Osteoblast (primary cell): ENCODE measurements at regions not wholly inside any gene's neighbourhood (a gene's known extent, or its start where the extent isn't known, plus 50 kb on each side); places are given as distances from the start of the nearest gene placed in this dataset.
A peak's percentile ranks its signal among the peaks of the same experiment; 100 is the strongest.

Experiments
- DNase-seq: peaks from one replicate; pipeline ENCODE4 v3.0.0; 2011; ENCODE audit warnings: low spot score, mixed read lengths; ENCODE audit not compliant: insufficient read length; ENCODE audit errors: missing footprints
- H2AFZ ChIP-seq: 2 replicates; pipeline ENCODE4 v1.6.0; 2011; ENCODE audit warnings: mild to moderate bottlenecking, low read length
- H3K27ac ChIP-seq: 2 replicates; pipeline ENCODE4 v1.5.1; 2011; ENCODE audit warnings: mild to moderate bottlenecking, low read depth, low read length, moderate library complexity
- H3K27me3 ChIP-seq: 2 replicates; pipeline ENCODE4 v1.6.0; 2012; ENCODE audit warnings: mild to moderate bottlenecking, control low read depth, inconsistent platforms, low read length, moderate library complexity; ENCODE audit not compliant: insufficient read depth
- H3K36me3 ChIP-seq: 2 replicates; pipeline ENCODE4 v1.5.1; 2011; ENCODE audit warnings: mild to moderate bottlenecking, low read length, control low read depth, moderate library complexity; ENCODE audit not compliant: insufficient read depth
- H3K4me1 ChIP-seq: 2 replicates; pipeline ENCODE4 v1.5.1; 2011; ENCODE audit warnings: mild to moderate bottlenecking, low read length, control low read depth, moderate library complexity; ENCODE audit not compliant: insufficient read depth
- H3K4me2 ChIP-seq: 2 replicates; pipeline ENCODE4 v1.6.0; 2011; ENCODE audit warnings: mild to moderate bottlenecking, low read length; ENCODE audit not compliant: insufficient read depth
- H3K4me3 ChIP-seq: fragments of 200-600 bp; sonication (generic); 3 replicates; pipeline ENCODE4 v1.5.1; 2012; ENCODE audit warnings: mild to moderate bottlenecking, low read length, inconsistent platforms; ENCODE audit not compliant: insufficient read depth
- H3K79me2 ChIP-seq: 2 replicates; pipeline ENCODE4 v1.6.0; 2012; ENCODE audit warnings: mild to moderate bottlenecking, low read length, control low read depth, inconsistent platforms; ENCODE audit not compliant: insufficient read depth
- H3K9me3 ChIP-seq: 2 replicates; pipeline ENCODE4 v1.5.1; 2011; ENCODE audit warnings: low read depth, low read length, control low read depth
- H4K20me1 ChIP-seq: 2 replicates; pipeline ENCODE4 v1.6.0; 2012; ENCODE audit warnings: mild to moderate bottlenecking, low read length, control low read depth; ENCODE audit not compliant: insufficient read depth
- TF ChIP-seq, protein P1 (sequence below): IDR thresholded peaks from 2 replicates; pipeline ENCODE4 v1.5.1; 2011; ENCODE audit warnings: mild to moderate bottlenecking, low read depth, low read length, moderate library complexity; ENCODE audit errors: extremely low read depth

DNA sequence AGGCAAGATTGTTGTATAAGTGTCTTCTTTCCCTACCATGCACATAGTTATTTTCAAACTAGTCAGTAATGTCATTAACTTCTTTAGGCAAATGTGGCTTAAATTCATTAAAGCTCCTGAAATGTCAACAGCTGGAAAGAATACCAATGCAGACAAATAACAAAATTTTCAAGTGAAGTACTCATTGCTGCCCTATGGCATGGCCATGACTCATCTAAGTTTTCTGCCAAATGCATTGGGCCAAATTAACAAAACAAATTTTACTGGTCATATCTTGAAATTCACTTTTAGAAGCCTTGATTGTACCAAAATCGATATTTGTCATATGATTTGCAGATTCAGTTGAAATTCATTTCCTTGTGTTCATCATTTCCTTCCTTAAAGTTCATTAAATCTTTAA is 915.9 kb downstream of the SLC6A15 start:
- TF ChIP-seq, protein P1, sequence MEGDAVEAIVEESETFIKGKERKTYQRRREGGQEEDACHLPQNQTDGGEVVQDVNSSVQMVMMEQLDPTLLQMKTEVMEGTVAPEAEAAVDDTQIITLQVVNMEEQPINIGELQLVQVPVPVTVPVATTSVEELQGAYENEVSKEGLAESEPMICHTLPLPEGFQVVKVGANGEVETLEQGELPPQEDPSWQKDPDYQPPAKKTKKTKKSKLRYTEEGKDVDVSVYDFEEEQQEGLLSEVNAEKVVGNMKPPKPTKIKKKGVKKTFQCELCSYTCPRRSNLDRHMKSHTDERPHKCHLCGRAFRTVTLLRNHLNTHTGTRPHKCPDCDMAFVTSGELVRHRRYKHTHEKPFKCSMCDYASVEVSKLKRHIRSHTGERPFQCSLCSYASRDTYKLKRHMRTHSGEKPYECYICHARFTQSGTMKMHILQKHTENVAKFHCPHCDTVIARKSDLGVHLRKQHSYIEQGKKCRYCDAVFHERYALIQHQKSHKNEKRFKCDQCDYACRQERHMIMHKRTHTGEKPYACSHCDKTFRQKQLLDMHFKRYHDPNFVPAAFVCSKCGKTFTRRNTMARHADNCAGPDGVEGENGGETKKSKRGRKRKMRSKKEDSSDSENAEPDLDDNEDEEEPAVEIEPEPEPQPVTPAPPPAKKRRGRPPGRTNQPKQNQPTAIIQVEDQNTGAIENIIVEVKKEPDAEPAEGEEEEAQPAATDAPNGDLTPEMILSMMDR, result no peak
- Histone ChIP-seq H3K4me2 (no peak overlapping the region), H3K27ac (no peak overlapping the region), H3K27me3 (no peaks in the 10 kb centered on the region), H2AFZ (no peak overlapping the region), H3K36me3 (no peaks in the 10 kb centered on the region), H3K79me2 (no peaks in the 10 kb centered on the region), H3K9me3 (peaks cover 2% of the 10 kb centered on the region), H4K20me1 (no peaks in the 10 kb centered on the region), H3K4me3 (no peak overlapping the region), H3K4me1 (no peaks in the 10 kb centered on the region)
- DNase-seq, result no peak

DNA sequence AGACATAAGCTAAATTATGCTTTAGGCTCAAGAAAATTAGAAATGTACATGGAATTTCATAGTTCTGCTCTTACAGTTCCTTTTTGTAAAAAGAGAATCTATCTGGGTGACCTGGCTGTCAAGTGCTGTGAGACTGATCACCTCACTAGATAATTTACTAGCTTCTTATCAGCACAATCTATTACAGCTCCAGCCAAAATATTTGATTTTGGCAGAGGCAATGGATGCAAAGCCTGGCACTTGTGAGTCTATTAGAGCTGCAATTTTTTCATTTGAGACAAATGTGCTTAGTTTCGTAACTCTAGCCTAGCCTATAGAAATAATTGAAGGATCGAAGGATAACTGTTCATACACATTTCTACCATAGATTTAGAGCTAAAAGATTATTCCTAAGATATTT is 927.5 kb downstream of the SLC6A15 start:
- TF ChIP-seq, protein P1, result no peak
- H3K27me3 ChIP-seq, result no peaks in the 10 kb centered on the region
- DNase-seq, result peak; percentile 22
- H3K4me2 ChIP-seq, result no peak overlapping the region
- no peaks in the 10 kb centered on the region for H3K4me1 ChIP-seq
- H4K20me1 ChIP-seq, result no peaks in the 10 kb centered on the region
- H3K27ac ChIP-seq, result no peak overlapping the region
- no peaks in the 10 kb centered on the region for H3K9me3 ChIP-seq
- H3K4me3 ChIP-seq, result no peak overlapping the region
- no peaks in the 10 kb centered on the region for H3K36me3 ChIP-seq
- no peaks in the 10 kb centered on the region for H3K79me2 ChIP-seq
- no peak overlapping the region for H2AFZ ChIP-seq

GRCh38 chr12:83980398-83980797 is 932.2 kb downstream of the SLC6A15 start:
- Histone ChIP-seq H3K79me2 (no peaks in the 10 kb centered on the region), H3K9me3 (no peaks in the 10 kb centered on the region), H3K27ac (no peak overlapping the region), H4K20me1 (no peaks in the 10 kb centered on the region), H3K27me3 (no peaks in the 10 kb centered on the region), H3K4me1 (no peaks in the 10 kb centered on the region), H3K4me3 (no peak overlapping the region), H2AFZ (no peak overlapping the region), H3K4me2 (no peak overlapping the region), H3K36me3 (no peaks in the 10 kb centered on the region)
- TF ChIP-seq, protein P1, result no peak
- DNase-seq, result no peak

GRCh38 chr12:83979785-83980184 is 932.8 kb downstream of the SLC6A15 start:
- H3K79me2 ChIP-seq, result no peaks in the 10 kb centered on the region
- no peak overlapping the region for H3K4me3 ChIP-seq
- H3K4me1 ChIP-seq, result no peaks in the 10 kb centered on the region
- no peaks in the 10 kb centered on the region for H4K20me1 ChIP-seq
- no peaks in the 10 kb centered on the region for H3K36me3 ChIP-seq
- H2AFZ ChIP-seq, result no peak overlapping the region
- H3K4me2 ChIP-seq, result no peak overlapping the region
- no peaks in the 10 kb centered on the region for H3K27me3 ChIP-seq
- DNase-seq, result no peak
- no peaks in the 10 kb centered on the region for H3K9me3 ChIP-seq
- H3K27ac ChIP-seq, result no peak overlapping the region
- TF ChIP-seq, protein P1, result no peak
